IMR-90 (cell line): ENCODE measurements at regions not wholly inside any gene's neighbourhood (a gene's known extent, or its start where the extent isn't known, plus 50 kb on each side); places are given as distances from the start of the nearest gene placed in this dataset.

Experiments
- ATAC-seq: fragments of 200-7000 bp; cut with Tn5 transposase; 2 replicates; pipeline ENCODE4 v1.9.1; 2020; ENCODE audit warnings: low read depth, mild to moderate bottlenecking, moderate library complexity
- BruUV-seq: library from RNA; stranded (reverse); fragments of 400-500 nt; replicated peaks from 2 replicates; lab custom pipeline; 2021; lab: Mats Ljungman, UMichigan
- CTCF ChIA-PET: fragments of 300-600 bp; formaldehyde crosslinking; extraction: SDS; loops from one replicate; lab custom pipeline; 2021; ENCODE audit warnings: antibody characterized with exemption; lab: Yijun Ruan, JAX
- POLR2A ChIA-PET: fragments of 300-600 bp; sonication (Branson Sonifier 250); formaldehyde crosslinking; loops from one replicate; lab custom pipeline; 2022; ENCODE audit warnings: antibody characterized with exemption; ENCODE audit not compliant: unreplicated experiment; lab: Charles Lee
- DNase-seq: peaks from one replicate; pipeline ENCODE4 v3.0.0; 2013
- H2AFZ ChIP-seq: replicated peaks from 2 replicates; pipeline ENCODE3; 2013; ENCODE audit warnings: low read length, mild to moderate bottlenecking; ENCODE audit not compliant: poor library complexity
- H2AK5ac ChIP-seq: 2 replicates; pipeline ENCODE4 v1.6.1; 2013; ENCODE audit warnings: low read depth, low read length, inconsistent platforms
- H2AK9ac ChIP-seq: replicated peaks from 2 replicates; pipeline ENCODE3; 2013; ENCODE audit warnings: mild to moderate bottlenecking, low read depth, low read length, moderate library complexity; ENCODE audit not compliant: poor library complexity
- H2BK120ac ChIP-seq: 2 replicates; pipeline ENCODE4 v1.6.1; 2013; ENCODE audit warnings: low read depth, low read length, inconsistent platforms
- H2BK15ac ChIP-seq: 3 replicates; pipeline ENCODE4 v1.6.1; 2013; ENCODE audit warnings: low read depth, low read length, inconsistent platforms
- H2BK20ac ChIP-seq: 2 replicates; pipeline ENCODE4 v1.6.1; 2013; ENCODE audit warnings: low read depth, mild to moderate bottlenecking, inconsistent platforms, low read length, moderate library complexity
- H2BK5ac ChIP-seq: 2 replicates; pipeline ENCODE4 v1.6.1; 2013; ENCODE audit warnings: mild to moderate bottlenecking, low read depth, low read length, inconsistent platforms; ENCODE audit not compliant: poor library complexity, severe bottlenecking
- H3K14ac ChIP-seq: replicated peaks from 2 replicates; pipeline ENCODE4 v1.6.1; 2013; ENCODE audit warnings: low read depth, low read length, inconsistent platforms
- H3K18ac ChIP-seq: 2 replicates; pipeline ENCODE4 v1.6.1; 2013; ENCODE audit warnings: low read depth, low read length, control low read depth
- H3K23ac ChIP-seq: 2 replicates; pipeline ENCODE4 v1.6.1; 2013; ENCODE audit warnings: low read depth, low read length, inconsistent platforms
- H3K27ac ChIP-seq: 2 replicates; pipeline ENCODE4 v1.5.1; 2013; ENCODE audit warnings: mild to moderate bottlenecking, control low read depth, low read length; ENCODE audit not compliant: insufficient read depth
- H3K27me3 ChIP-seq: 2 replicates; pipeline ENCODE4 v1.6.1; 2013; ENCODE audit warnings: low read length; ENCODE audit not compliant: control insufficient read depth, insufficient read depth
- H3K36me3 ChIP-seq: 2 replicates; pipeline ENCODE4 v1.6.1; 2013; ENCODE audit warnings: low read length, mixed read lengths; ENCODE audit not compliant: control insufficient read depth, insufficient read depth
- H3K4ac ChIP-seq: 2 replicates; pipeline ENCODE4 v1.6.1; 2013; ENCODE audit warnings: low read depth, low read length, inconsistent platforms
- H3K4me1 ChIP-seq: 2 replicates; pipeline ENCODE4 v1.6.1; 2013; ENCODE audit warnings: low read length, mixed read lengths; ENCODE audit not compliant: control insufficient read depth, insufficient read depth
- H3K4me2 ChIP-seq: 2 replicates; pipeline ENCODE4 v1.6.1; 2013; ENCODE audit warnings: low read depth, mild to moderate bottlenecking, control low read depth, low read length, moderate library complexity
- H3K4me3 ChIP-seq: 2 replicates; pipeline ENCODE4 v1.5.1; 2013; ENCODE audit warnings: low read depth, mild to moderate bottlenecking, control low read depth, low read length, moderate library complexity; ENCODE audit not compliant: insufficient read depth
- H3K56ac ChIP-seq: 2 replicates; pipeline ENCODE4 v1.6.1; 2013; ENCODE audit warnings: low read length, inconsistent platforms; ENCODE audit not compliant: insufficient read depth; ENCODE audit errors: extremely low read depth
- H3K79me1 ChIP-seq, 2 experiments: 2 replicates each; pipeline ENCODE4 v1.6.1; 2013; ENCODE audit warnings: low read length in 2 of 2, inconsistent platforms in 1 of 2, low read depth in 1 of 2
- H3K9ac ChIP-seq: 2 replicates; pipeline ENCODE4 v1.6.1; 2013; ENCODE audit warnings: low read depth, low read length, control low read depth
- H3K9me1 ChIP-seq: 2 replicates; pipeline ENCODE4 v1.6.1; 2013; ENCODE audit warnings: low read length, inconsistent platforms; ENCODE audit not compliant: insufficient read depth
- H3K9me3 ChIP-seq: 2 replicates; pipeline ENCODE4 v1.6.1; 2013; ENCODE audit warnings: low read length; ENCODE audit not compliant: control insufficient read depth, insufficient read depth
- H4K20me1 ChIP-seq: 2 replicates; pipeline ENCODE4 v1.6.1; 2013; ENCODE audit warnings: low read length, inconsistent platforms; ENCODE audit not compliant: insufficient read depth
- H4K5ac ChIP-seq: 2 replicates; pipeline ENCODE4 v1.6.1; 2013; ENCODE audit warnings: mild to moderate bottlenecking, low read depth, low read length, control low read depth
- H4K8ac ChIP-seq, 2 experiments: 2 replicates each; pipeline ENCODE4 v1.6.1; 2013; ENCODE audit warnings: low read depth in 2 of 2, low read length in 2 of 2, control low read depth in 1 of 2, inconsistent platforms in 1 of 2
- H4K91ac ChIP-seq: 2 replicates; pipeline ENCODE4 v1.6.1; 2013; ENCODE audit warnings: low read depth, low read length, inconsistent platforms; ENCODE audit not compliant: insufficient read depth
- BHLHE40 ChIP-seq: fragments of 150-350 bp; IDR thresholded peaks from 2 replicates; pipeline ENCODE4 v1.6.1; 2016; ENCODE audit warnings: mild to moderate bottlenecking, low read depth, low read length
- CEBPB ChIP-seq: IDR thresholded peaks from 2 replicates; pipeline ENCODE4 v1.6.1; 2012; ENCODE audit warnings: low read depth, low read length, improper control_type of control experiment
- CHD1 ChIP-seq: IDR thresholded peaks from 2 replicates; pipeline ENCODE4 v1.6.1; 2012; ENCODE audit warnings: low read depth, low read length, improper control_type of control experiment
- FOS ChIP-seq: fragments of 150-350 bp; IDR thresholded peaks from 2 replicates; pipeline ENCODE4 v1.6.1; 2016; ENCODE audit warnings: low read depth, low read length
- MAFK ChIP-seq: IDR thresholded peaks from 2 replicates; pipeline ENCODE4 v1.6.1; 2012; ENCODE audit warnings: low read depth, low read length, improper control_type of control experiment
- MAZ ChIP-seq: IDR thresholded peaks from 2 replicates; pipeline ENCODE4 v1.6.1; 2012; ENCODE audit warnings: low read depth, mild to moderate bottlenecking, low read length, improper control_type of control experiment, moderate library complexity, borderline replicate concordance
- MXI1 ChIP-seq: IDR thresholded peaks from 2 replicates; pipeline ENCODE4 v1.6.1; 2012; ENCODE audit warnings: low read depth, mild to moderate bottlenecking, low read length, moderate library complexity, borderline replicate concordance
- NFE2L2 ChIP-seq: fragments of 150-350 bp; IDR thresholded peaks from 2 replicates; pipeline ENCODE4 v1.6.1; 2016; ENCODE audit warnings: low read depth, mild to moderate bottlenecking, low read length
- POLR2A ChIP-seq: IDR thresholded peaks from 2 replicates; pipeline ENCODE4 v1.6.1; 2012; ENCODE audit warnings: mild to moderate bottlenecking, low read depth, low read length
- RAD21 ChIP-seq: IDR thresholded peaks from 2 replicates; pipeline ENCODE4 v1.6.1; 2012; ENCODE audit warnings: low read length, improper control_type of control experiment
- RCOR1 ChIP-seq: IDR thresholded peaks from 2 replicates; pipeline ENCODE4 v1.6.1; 2012; ENCODE audit warnings: mild to moderate bottlenecking, low read length, improper control_type of control experiment; ENCODE audit not compliant: insufficient replicate concordance
- RFX5 ChIP-seq: IDR thresholded peaks from 2 replicates; pipeline ENCODE4 v1.8.0; 2012; ENCODE audit warnings: low read depth, mild to moderate bottlenecking, low read length, moderate library complexity
- SMC3 ChIP-seq: fragments of 150-350 bp; IDR thresholded peaks from 2 replicates; pipeline ENCODE4 v1.6.1; 2016; ENCODE audit warnings: low read depth, mild to moderate bottlenecking, antibody characterized with exemption, low read length, moderate library complexity
- WGBS, 2 experiments: methylation state at CpG; one replicate each; pipeline versions ENCODE4 v1.1.5 to v1.1.7; 2013; ENCODE audit warnings: missing lambda C conversion rate in 2 of 2; ENCODE audit not compliant: insufficient read length in 1 of 2; ENCODE audit errors: extremely low coverage in 2 of 2; 5-methylcytosine and 5-hydroxymethylcytosine counted together
- dilution Hi-C: fragments of 300-500 bp; cut with HindIII; formaldehyde crosslinking; loops from one replicate; pipeline ENCODE4 v1.14.3; 2018; ENCODE audit warnings: low sequenced_read_pairs; ENCODE audit not compliant: unreplicated experiment
- in situ Hi-C: fragments of 300-500 bp; cut with MboI; formaldehyde crosslinking; loops from 3 replicates; pipeline ENCODE4 v1.14.3; 2019; ENCODE audit warnings: low sequenced_read_pairs, inconsistent platforms, mixed read lengths
- intact Hi-C: fragments of 100-400 bp; cut with micrococcal nuclease; formaldehyde crosslinking; loops from 2 replicates; pipeline ENCODE4 v1.10.0; 2022
- TF ChIP-seq, protein P1 (sequence below): fragments of 150-350 bp; IDR thresholded peaks from 2 replicates; pipeline ENCODE4 v1.6.1; 2017; ENCODE audit warnings: mild to moderate bottlenecking, antibody characterized with exemption, low read length, low read depth
- TF ChIP-seq, protein P2 (sequence below): conservative IDR thresholded peaks from 2 replicates; pipeline ENCODE4 v1.5.1; 2012; ENCODE audit warnings: mild to moderate bottlenecking, low read depth, low read length, improper control_type of control experiment
- TF ChIP-seq, protein P3 (sequence below): fragments of 150-350 bp; IDR thresholded peaks from 2 replicates; pipeline ENCODE4 v1.6.1; 2016; ENCODE audit warnings: low read depth, mild to moderate bottlenecking, low read length, moderate library complexity, borderline replicate concordance

DNA sequence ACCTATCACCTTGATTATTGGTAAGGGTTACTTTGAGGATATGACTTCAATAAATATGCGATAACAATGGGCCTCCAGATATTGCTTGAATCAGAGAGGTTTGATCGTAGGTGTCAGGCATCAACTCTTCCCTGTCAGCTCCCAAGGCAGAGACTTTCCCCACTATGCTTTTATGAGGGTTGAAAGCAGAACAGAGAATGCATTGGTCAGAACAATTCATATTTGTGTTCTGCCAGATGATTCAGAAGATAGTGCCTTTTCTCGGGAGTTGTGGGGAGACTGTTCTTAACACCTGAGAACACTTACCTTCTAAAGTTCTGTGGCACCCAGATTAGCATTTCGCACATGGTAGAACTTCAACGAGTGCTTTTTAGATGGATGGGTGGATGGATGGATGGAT, 386.3 kb upstream of the CADM1 start:
- Histone ChIP-seq H3K79me1 (no peaks in the 10 kb centered on the region), H3K27ac (no peak overlapping the region), H4K8ac (no peak overlapping the region), H3K4me3 (no peak overlapping the region), H3K4ac (no peak overlapping the region), H3K9ac (no peak overlapping the region), H4K5ac (no peak overlapping the region), H3K23ac (no peak overlapping the region), H3K36me3 (no peaks in the 10 kb centered on the region), H2BK15ac (no peak overlapping the region), H3K9me3 (no peaks in the 10 kb centered on the region), H3K9me1 (no peaks in the 10 kb centered on the region), H3K27me3 (peaks cover 4% of the 10 kb centered on the region; the same call in 1 of the 2 replicates), H2BK20ac (no peak overlapping the region), H2BK120ac (no peak overlapping the region), H2AK5ac (no peak overlapping the region), H4K91ac (no peak overlapping the region), H3K4me2 (no peak overlapping the region), H4K20me1 (no peaks in the 10 kb centered on the region), H3K56ac (no peak overlapping the region), H2AFZ (no peak overlapping the region), H3K4me1 (peaks cover 2% of the 10 kb centered on the region; the same call in 1 of the 2 replicates), H2AK9ac (no peak overlapping the region), H3K18ac (no peak overlapping the region), H3K14ac (no peak overlapping the region), H2BK5ac (no peak overlapping the region)
- dilution Hi-C loops = no loop called here
- no peak for ATAC-seq
- ChIA-PET CTCF (no interaction called here), POLR2A (no interaction called here)
- BruUV-seq = no TSS peak
- in situ Hi-C loops = no loop called here
- intact Hi-C loops = no loop called here
- TF ChIP-seq POLR2A (no peak), RCOR1 (no peak), RAD21 (no peak), MAZ (no peak), MAFK (no peak), MXI1 (no peak), BHLHE40 (no peak), CHD1 (no peak), SMC3 (no peak), CEBPB (no peak), FOS (no peak), RFX5 (no peak), NFE2L2 (no peak)
- TF ChIP-seq, protein P1, sequence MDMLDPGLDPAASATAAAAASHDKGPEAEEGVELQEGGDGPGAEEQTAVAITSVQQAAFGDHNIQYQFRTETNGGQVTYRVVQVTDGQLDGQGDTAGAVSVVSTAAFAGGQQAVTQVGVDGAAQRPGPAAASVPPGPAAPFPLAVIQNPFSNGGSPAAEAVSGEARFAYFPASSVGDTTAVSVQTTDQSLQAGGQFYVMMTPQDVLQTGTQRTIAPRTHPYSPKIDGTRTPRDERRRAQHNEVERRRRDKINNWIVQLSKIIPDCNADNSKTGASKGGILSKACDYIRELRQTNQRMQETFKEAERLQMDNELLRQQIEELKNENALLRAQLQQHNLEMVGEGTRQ = no peak
- TF ChIP-seq, protein P2, sequence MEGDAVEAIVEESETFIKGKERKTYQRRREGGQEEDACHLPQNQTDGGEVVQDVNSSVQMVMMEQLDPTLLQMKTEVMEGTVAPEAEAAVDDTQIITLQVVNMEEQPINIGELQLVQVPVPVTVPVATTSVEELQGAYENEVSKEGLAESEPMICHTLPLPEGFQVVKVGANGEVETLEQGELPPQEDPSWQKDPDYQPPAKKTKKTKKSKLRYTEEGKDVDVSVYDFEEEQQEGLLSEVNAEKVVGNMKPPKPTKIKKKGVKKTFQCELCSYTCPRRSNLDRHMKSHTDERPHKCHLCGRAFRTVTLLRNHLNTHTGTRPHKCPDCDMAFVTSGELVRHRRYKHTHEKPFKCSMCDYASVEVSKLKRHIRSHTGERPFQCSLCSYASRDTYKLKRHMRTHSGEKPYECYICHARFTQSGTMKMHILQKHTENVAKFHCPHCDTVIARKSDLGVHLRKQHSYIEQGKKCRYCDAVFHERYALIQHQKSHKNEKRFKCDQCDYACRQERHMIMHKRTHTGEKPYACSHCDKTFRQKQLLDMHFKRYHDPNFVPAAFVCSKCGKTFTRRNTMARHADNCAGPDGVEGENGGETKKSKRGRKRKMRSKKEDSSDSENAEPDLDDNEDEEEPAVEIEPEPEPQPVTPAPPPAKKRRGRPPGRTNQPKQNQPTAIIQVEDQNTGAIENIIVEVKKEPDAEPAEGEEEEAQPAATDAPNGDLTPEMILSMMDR = no peak
- TF ChIP-seq, protein P3, sequence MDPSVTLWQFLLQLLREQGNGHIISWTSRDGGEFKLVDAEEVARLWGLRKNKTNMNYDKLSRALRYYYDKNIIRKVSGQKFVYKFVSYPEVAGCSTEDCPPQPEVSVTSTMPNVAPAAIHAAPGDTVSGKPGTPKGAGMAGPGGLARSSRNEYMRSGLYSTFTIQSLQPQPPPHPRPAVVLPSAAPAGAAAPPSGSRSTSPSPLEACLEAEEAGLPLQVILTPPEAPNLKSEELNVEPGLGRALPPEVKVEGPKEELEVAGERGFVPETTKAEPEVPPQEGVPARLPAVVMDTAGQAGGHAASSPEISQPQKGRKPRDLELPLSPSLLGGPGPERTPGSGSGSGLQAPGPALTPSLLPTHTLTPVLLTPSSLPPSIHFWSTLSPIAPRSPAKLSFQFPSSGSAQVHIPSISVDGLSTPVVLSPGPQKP = no peak
- 86% methylated on average over 2 of the region's 5 CpGs; no CpG with 5 or more reads in 1 of the 2 experiments for WGBS, 2 experiments
- no peak for DNase-seq
